C4-2B (cell line): ENCODE measurements at regions not wholly inside any gene's neighbourhood (a gene's known extent, or its start where the extent isn't known, plus 50 kb on each side); places are given as distances from the start of the nearest gene placed in this dataset.

Experiments used
- ZFX ChIP-seq: fragments of 450-650 bp; IDR thresholded peaks from 2 replicates; pipeline ENCODE4 v1.6.1; 2017
- TF ChIP-seq, protein P1 (sequence below): fragments of 450-650 bp; conservative IDR thresholded peaks from 2 replicates; pipeline ENCODE4 v1.5.1; 2017; ENCODE audit warnings: mild to moderate bottlenecking

DNA sequence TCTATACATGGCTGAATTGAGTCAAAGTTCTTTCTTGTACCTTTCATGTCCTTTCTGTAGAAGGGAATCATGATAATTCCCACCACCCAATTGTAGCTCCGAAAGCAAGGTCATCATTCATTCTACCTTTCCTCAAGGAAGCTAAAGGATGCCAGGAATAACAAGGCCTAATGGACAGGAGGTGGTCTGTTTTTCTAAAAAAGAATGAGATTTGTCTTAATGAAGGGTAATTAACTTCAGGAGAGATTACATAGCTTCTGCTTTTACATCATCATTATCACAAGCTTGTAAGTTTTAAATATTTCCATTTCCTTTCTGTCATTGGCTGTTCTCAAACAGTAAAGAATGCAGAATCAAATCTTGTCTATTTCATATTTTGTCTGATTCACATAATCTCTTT, 249.5 kb upstream of the SORCS1 start:
- TF ChIP-seq, protein P1, sequence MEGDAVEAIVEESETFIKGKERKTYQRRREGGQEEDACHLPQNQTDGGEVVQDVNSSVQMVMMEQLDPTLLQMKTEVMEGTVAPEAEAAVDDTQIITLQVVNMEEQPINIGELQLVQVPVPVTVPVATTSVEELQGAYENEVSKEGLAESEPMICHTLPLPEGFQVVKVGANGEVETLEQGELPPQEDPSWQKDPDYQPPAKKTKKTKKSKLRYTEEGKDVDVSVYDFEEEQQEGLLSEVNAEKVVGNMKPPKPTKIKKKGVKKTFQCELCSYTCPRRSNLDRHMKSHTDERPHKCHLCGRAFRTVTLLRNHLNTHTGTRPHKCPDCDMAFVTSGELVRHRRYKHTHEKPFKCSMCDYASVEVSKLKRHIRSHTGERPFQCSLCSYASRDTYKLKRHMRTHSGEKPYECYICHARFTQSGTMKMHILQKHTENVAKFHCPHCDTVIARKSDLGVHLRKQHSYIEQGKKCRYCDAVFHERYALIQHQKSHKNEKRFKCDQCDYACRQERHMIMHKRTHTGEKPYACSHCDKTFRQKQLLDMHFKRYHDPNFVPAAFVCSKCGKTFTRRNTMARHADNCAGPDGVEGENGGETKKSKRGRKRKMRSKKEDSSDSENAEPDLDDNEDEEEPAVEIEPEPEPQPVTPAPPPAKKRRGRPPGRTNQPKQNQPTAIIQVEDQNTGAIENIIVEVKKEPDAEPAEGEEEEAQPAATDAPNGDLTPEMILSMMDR = no peak
- TF ChIP-seq ZFX = no peak
